GM18909 (cell line): ENCODE measurements at regions not wholly inside any gene's neighbourhood (a gene's known extent, or its start where the extent isn't known, plus 50 kb on each side); places are given as distances from the start of the nearest gene placed in this dataset.

Experiments used
- ATAC-seq: cut with Tn5 transposase; IDR thresholded peaks from one replicate; pipeline ENCODE4 v1.9.1; 2021; ENCODE audit warnings: mild to moderate bottlenecking; ENCODE audit not compliant: unreplicated experiment, poor library complexity

DNA sequence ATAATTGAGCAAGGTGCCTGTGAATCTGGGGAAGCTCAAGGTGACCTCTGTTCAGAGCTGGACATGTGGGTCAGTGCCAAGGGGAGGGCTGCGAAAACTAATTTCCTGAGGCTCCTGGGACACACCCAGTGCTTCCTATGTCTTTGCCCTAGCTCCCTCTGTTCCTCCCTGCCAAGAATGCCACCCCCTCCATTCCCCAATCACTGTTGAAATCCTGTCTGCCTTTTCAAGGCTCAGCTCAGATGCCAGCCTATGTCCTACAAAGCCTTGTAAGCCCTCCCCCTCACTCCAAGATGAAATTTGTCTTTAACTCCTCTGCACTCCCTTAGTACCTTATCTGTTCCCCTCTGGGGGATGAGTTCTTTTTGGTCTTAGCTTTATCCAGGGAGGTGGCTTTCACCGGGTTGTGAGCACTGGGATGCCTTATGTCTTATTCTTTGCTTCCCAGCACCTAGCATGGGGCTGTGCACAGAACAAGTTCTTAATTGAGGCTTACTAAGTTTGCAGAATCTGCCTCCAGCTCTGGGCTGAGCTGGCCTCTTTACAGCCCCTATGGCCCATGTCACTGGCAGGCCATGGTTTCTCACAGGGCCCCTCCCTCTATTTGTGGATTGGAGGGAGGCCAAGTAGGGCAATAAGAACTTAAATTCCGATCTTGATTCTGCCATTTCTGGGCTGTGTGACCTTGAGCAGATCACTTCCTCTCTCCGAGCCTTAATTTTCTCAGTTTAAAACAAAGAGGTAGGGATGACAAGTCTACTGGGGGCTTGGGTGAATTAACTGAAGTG, 51.5 kb upstream of the EPB41L1 start:
- no peak for ATAC-seq

DNA sequence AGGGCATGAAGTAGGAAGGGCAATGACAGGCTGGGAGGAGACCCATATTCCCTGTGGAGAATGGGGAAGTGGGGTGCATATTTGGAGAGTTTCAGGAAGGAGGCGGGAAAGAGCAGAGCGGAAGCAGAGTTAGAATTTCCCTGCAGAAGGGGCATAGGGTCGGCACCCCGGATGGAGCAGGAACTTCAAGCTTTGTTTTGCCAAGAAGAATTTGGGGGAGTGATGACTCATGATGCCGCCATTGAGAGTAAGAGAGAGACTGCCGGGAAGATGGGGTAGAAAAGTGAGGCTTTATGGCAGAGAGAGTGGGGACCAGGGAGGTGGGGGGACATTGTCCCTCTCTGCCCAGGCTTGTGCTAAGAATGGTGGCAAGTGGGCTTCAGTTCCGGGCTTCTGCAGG, 50.3 kb upstream of the EPB41L1 start:
- ATAC-seq: no peak
